HEK293 (cell line): ENCODE measurements at regions not wholly inside any gene's neighbourhood (a gene's known extent, or its start where the extent isn't known, plus 50 kb on each side); places are given as distances from the start of the nearest gene placed in this dataset.

Source experiments
- CTCF ChIA-PET: fragments of 350-600 bp; formaldehyde crosslinking; extraction: SDS; loops from one replicate; lab custom pipeline; 2021; ENCODE audit warnings: antibody characterized with exemption; lab: Yijun Ruan, JAX
- POLR2A ChIA-PET: fragments of 300-600 bp; formaldehyde crosslinking; extraction: SDS; loops from one replicate; lab custom pipeline; 2020; ENCODE audit warnings: antibody characterized with exemption, inconsistent platforms; lab: Yijun Ruan, JAX
- H3K27ac ChIP-seq: fragments of 200-500 bp; sonication (Bioruptor generic); 2 replicates; pipeline ENCODE4 v1.5.1; 2014; ENCODE audit warnings: low read depth, low read length, control low read depth, inconsistent platforms; ENCODE audit errors: extremely low read depth
- H3K36me3 ChIP-seq, 2 experiments: fragments of 200-500 bp in 1 of 2; sonication (Bioruptor generic) in 1 of 2; 1 replicate in 1 of 2; 2 replicates in 1 of 2; pipeline ENCODE4 v1.5.1; 2014 to 2017; ENCODE audit warnings: inconsistent platforms in 2 of 2, low read length in 2 of 2; ENCODE audit not compliant: control insufficient read depth in 2 of 2, insufficient read depth in 1 of 2
- H3K4me1 ChIP-seq: fragments of 200-500 bp; sonication (Bioruptor generic); 2 replicates; pipeline ENCODE4 v1.5.1; 2014; ENCODE audit warnings: mild to moderate bottlenecking, low read length, inconsistent platforms; ENCODE audit not compliant: control insufficient read depth, insufficient read depth
- H3K4me3 ChIP-seq: 2 replicates; pipeline ENCODE4 v1.5.1; 2011; ENCODE audit warnings: low read depth, mild to moderate bottlenecking, control low read depth, low read length, moderate library complexity
- H3K9me3 ChIP-seq: fragments of 200-500 bp; sonication (Bioruptor generic); 2 replicates; pipeline ENCODE4 v1.5.1; 2014; ENCODE audit warnings: low read depth, low read length, inconsistent platforms; ENCODE audit not compliant: control insufficient read depth, insufficient read depth
- GFI1B ChIP-seq: fragments of 450-650 bp; formaldehyde crosslinking; IDR thresholded peaks from 2 replicates; pipeline ENCODE4 v1.5.1; 2016; ENCODE audit warnings: missing biosample characterization, missing genetic modification characterization
- KLF1 ChIP-seq: fragments of 450-650 bp; formaldehyde crosslinking; IDR thresholded peaks from 2 replicates; pipeline ENCODE4 v1.5.1; 2016; ENCODE audit warnings: missing biosample characterization, missing genetic modification characterization
- PATZ1 ChIP-seq: fragments of 450-650 bp; formaldehyde crosslinking; IDR thresholded peaks from 2 replicates; pipeline ENCODE4 v1.5.1; 2016; ENCODE audit warnings: missing biosample characterization, missing genetic modification characterization
- PRDM2 ChIP-seq: fragments of 450-650 bp; formaldehyde crosslinking; IDR thresholded peaks from 2 replicates; pipeline ENCODE4 v1.5.1; 2016; ENCODE audit warnings: missing biosample characterization, missing genetic modification characterization, borderline replicate concordance
- ZBTB20 ChIP-seq: fragments of 450-650 bp; formaldehyde crosslinking; IDR thresholded peaks from 2 replicates; pipeline ENCODE4 v1.5.1; 2016; ENCODE audit warnings: missing biosample characterization, missing genetic modification characterization
- ZFP41 ChIP-seq: fragments of 450-650 bp; formaldehyde crosslinking; IDR thresholded peaks from 2 replicates; pipeline ENCODE4 v1.5.1; 2016; ENCODE audit warnings: missing biosample characterization, missing genetic modification characterization, borderline replicate concordance
- ZNF155 ChIP-seq: fragments of 450-650 bp; formaldehyde crosslinking; IDR thresholded peaks from 2 replicates; pipeline ENCODE4 v1.5.1; 2016; ENCODE audit warnings: missing biosample characterization, missing genetic modification characterization
- ZNF157 ChIP-seq: fragments of 450-650 bp; formaldehyde crosslinking; IDR thresholded peaks from 2 replicates; pipeline ENCODE4 v1.5.1; 2016; ENCODE audit warnings: missing biosample characterization, missing genetic modification characterization
- ZNF221 ChIP-seq: fragments of 450-650 bp; formaldehyde crosslinking; IDR thresholded peaks from 2 replicates; pipeline ENCODE4 v1.5.1; 2017; ENCODE audit warnings: missing biosample characterization, missing genetic modification characterization, borderline replicate concordance
- ZNF26 ChIP-seq: fragments of 450-650 bp; formaldehyde crosslinking; IDR thresholded peaks from 2 replicates; pipeline ENCODE4 v1.5.1; 2016; ENCODE audit warnings: missing biosample characterization, missing genetic modification characterization
- ZNF416 ChIP-seq: fragments of 450-650 bp; formaldehyde crosslinking; IDR thresholded peaks from 2 replicates; pipeline ENCODE4 v1.5.1; 2016; ENCODE audit warnings: missing biosample characterization, missing genetic modification characterization
- ZNF433 ChIP-seq: fragments of 450-650 bp; formaldehyde crosslinking; IDR thresholded peaks from 2 replicates; pipeline ENCODE4 v1.5.1; 2016; ENCODE audit warnings: missing biosample characterization, missing genetic modification characterization, low read depth
- ZNF473 ChIP-seq: fragments of 450-650 bp; formaldehyde crosslinking; IDR thresholded peaks from 2 replicates; pipeline ENCODE4 v1.5.1; 2017; ENCODE audit warnings: missing biosample characterization, missing genetic modification characterization
- ZNF514 ChIP-seq: fragments of 450-650 bp; formaldehyde crosslinking; IDR thresholded peaks from 2 replicates; pipeline ENCODE4 v1.5.1; 2016; ENCODE audit warnings: missing biosample characterization, missing genetic modification characterization
- ZNF529 ChIP-seq: fragments of 450-650 bp; formaldehyde crosslinking; IDR thresholded peaks from 2 replicates; pipeline ENCODE4 v1.5.1; 2017; ENCODE audit warnings: missing genetic modification characterization, missing biosample characterization; ENCODE audit not compliant: insufficient replicate concordance
- ZNF549 ChIP-seq: fragments of 450-650 bp; IDR thresholded peaks from 2 replicates; pipeline ENCODE4 v1.5.1; 2018; ENCODE audit warnings: missing biosample characterization, missing genetic modification characterization, mild to moderate bottlenecking, inconsistent platforms, moderate library complexity
- ZNF560 ChIP-seq: fragments of 450-650 bp; formaldehyde crosslinking; IDR thresholded peaks from 2 replicates; pipeline ENCODE4 v1.5.1; 2017; ENCODE audit warnings: missing biosample characterization, missing genetic modification characterization, borderline replicate concordance
- ZSCAN18 ChIP-seq: fragments of 450-650 bp; formaldehyde crosslinking; IDR thresholded peaks from 2 replicates; pipeline ENCODE4 v1.5.1; 2016; ENCODE audit warnings: missing biosample characterization, missing genetic modification characterization
- ZSCAN4 ChIP-seq: fragments of 450-650 bp; formaldehyde crosslinking; IDR thresholded peaks from 2 replicates; pipeline ENCODE4 v1.5.1; 2017; ENCODE audit warnings: missing biosample characterization, missing genetic modification characterization
- TF ChIP-seq, protein P1 (sequence below): fragments of 450-650 bp; formaldehyde crosslinking; IDR thresholded peaks from 2 replicates; pipeline ENCODE4 v1.5.1; 2017; ENCODE audit warnings: missing biosample characterization, missing genetic modification characterization

GRCh38 chr4:134282680-134283079 lies 81.1 kb upstream of the PABPC4L start (continued):
- TF ChIP-seq PRDM2 (no peak), ZNF560 (tag by site-specific recombination) (no peak), GFI1B (no peak), ZSCAN4 (tag by site-specific recombination) (no peak), ZNF433 (tag by site-specific recombination) (no peak), ZNF473 (tag by site-specific recombination) (no peak), ZNF155 (tag by site-specific recombination) (no peak)

GRCh38 chr4:134278675-134279074 lies 77.1 kb upstream of the PABPC4L start:
- Histone ChIP-seq H3K27ac (no peak overlapping the region), H3K36me3 (no peaks in the 10 kb centered on the region), H3K9me3 (no peaks in the 10 kb centered on the region), H3K4me1 (no peaks in the 10 kb centered on the region), H3K4me3 (no peak overlapping the region)
- ChIA-PET CTCF (no interaction called here), POLR2A (no interaction called here)
- TF ChIP-seq ZNF514 (no peak), ZNF529 (tag by site-specific recombination) (no peak), ZNF549 (tag by site-specific recombination) (no peak), KLF1 (tag by site-specific recombination) (no peak), PATZ1 (tag by site-specific recombination) (no peak), ZNF221 (tag by site-specific recombination) (no peak), ZSCAN18 (tag by site-specific recombination) (no peak), ZNF26 (tag by site-specific recombination) (no peak), ZFP41 (no peak), ZNF157 (no peak), ZBTB20 (no peak), ZNF416 (no peak)
- TF ChIP-seq, protein P1, sequence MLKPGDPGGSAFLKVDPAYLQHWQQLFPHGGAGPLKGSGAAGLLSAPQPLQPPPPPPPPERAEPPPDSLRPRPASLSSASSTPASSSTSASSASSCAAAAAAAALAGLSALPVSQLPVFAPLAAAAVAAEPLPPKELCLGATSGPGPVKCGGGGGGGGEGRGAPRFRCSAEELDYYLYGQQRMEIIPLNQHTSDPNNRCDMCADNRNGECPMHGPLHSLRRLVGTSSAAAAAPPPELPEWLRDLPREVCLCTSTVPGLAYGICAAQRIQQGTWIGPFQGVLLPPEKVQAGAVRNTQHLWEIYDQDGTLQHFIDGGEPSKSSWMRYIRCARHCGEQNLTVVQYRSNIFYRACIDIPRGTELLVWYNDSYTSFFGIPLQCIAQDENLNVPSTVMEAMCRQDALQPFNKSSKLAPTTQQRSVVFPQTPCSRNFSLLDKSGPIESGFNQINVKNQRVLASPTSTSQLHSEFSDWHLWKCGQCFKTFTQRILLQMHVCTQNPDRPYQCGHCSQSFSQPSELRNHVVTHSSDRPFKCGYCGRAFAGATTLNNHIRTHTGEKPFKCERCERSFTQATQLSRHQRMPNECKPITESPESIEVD (tag by site-specific recombination): no peak
